Large intestine (tissue), 3 donors: ENCODE measurements at regions not wholly inside any gene's neighbourhood (a gene's known extent, or its start where the extent isn't known, plus 50 kb on each side); places are given as distances from the start of the nearest gene placed in this dataset.
"Not testable (repeated sequence)": the region's sequence is repeated elsewhere in the genome, so short reads cannot be mapped to it uniquely, and the experiment has no call there.

Source experiments
- DNase-seq, 2 donors: peaks; one replicate each; pipeline versions ENCODE4 v3.0.0 to v3.0.0-alpha.2; 2013
- H3K27ac ChIP-seq: one replicate; pipeline ENCODE4 v1.5.1; 2013; ENCODE audit warnings: low read length
- H3K27me3 ChIP-seq: 2 replicates; pipeline ENCODE4 v1.6.1; 2013; ENCODE audit warnings: low read length; ENCODE audit not compliant: control insufficient read depth, insufficient read depth
- H3K36me3 ChIP-seq: 2 replicates; pipeline ENCODE4 v1.6.1; 2013; ENCODE audit warnings: low read length; ENCODE audit not compliant: control insufficient read depth, insufficient read depth
- H3K4me1 ChIP-seq: one replicate; pipeline ENCODE4 v1.6.1; 2013; ENCODE audit warnings: low read length; ENCODE audit not compliant: control insufficient read depth, insufficient read depth
- H3K4me3 ChIP-seq: one replicate; pipeline ENCODE4 v1.5.1; 2013; ENCODE audit warnings: low read length
- H3K9me3 ChIP-seq: one replicate; pipeline ENCODE4 v1.6.1; 2013; ENCODE audit warnings: mild to moderate bottlenecking, low read depth, low read length, moderate library complexity; ENCODE audit not compliant: control insufficient read depth
- WGBS: methylation state at CpG from one replicate; pipeline ENCODE4 v1.1.5; 2013; ENCODE audit warnings: low lambda C conversion rate; ENCODE audit not compliant: insufficient coverage; 5-methylcytosine and 5-hydroxymethylcytosine counted together

GRCh38 chr4:49226216-49226866 lies 240.3 kb downstream of the CWH43 start:
- H3K9me3 ChIP-seq, DNase-seq, H3K4me1 ChIP-seq, H3K27me3 ChIP-seq, H3K4me3 ChIP-seq, H3K27ac ChIP-seq, H3K36me3 ChIP-seq: not testable (repeated sequence)
- no CpG with 5 or more reads among the region's 6 CpGs for WGBS

GRCh38 chr4:49227941-49228340 lies 241.9 kb downstream of the CWH43 start:
- not testable (repeated sequence) for H3K9me3 ChIP-seq, DNase-seq, H3K27ac ChIP-seq, H3K27me3 ChIP-seq, H3K4me3 ChIP-seq, H3K4me1 ChIP-seq, H3K36me3 ChIP-seq
- no CpG with 5 or more reads among the region's 1 CpG for WGBS

GRCh38 chr4:49229243-49229642 lies 243.2 kb downstream of the CWH43 start:
- H3K27me3 ChIP-seq, H3K36me3 ChIP-seq, H3K27ac ChIP-seq, H3K4me3 ChIP-seq, H3K9me3 ChIP-seq, H3K4me1 ChIP-seq, DNase-seq: not testable (repeated sequence)
- WGBS: no CpG with 5 or more reads among the region's 1 CpG

GRCh38 chr4:49229713-49230112 lies 243.6 kb downstream of the CWH43 start:
- H3K27me3 ChIP-seq, H3K9me3 ChIP-seq, H3K4me3 ChIP-seq, H3K27ac ChIP-seq, H3K4me1 ChIP-seq, DNase-seq, H3K36me3 ChIP-seq: not testable (repeated sequence)
- 80% methylated on average over 2 of the region's 6 CpGs for WGBS

GRCh38 chr4:49233346-49233745 lies 247.3 kb downstream of the CWH43 start:
- H3K36me3 ChIP-seq, DNase-seq, H3K4me1 ChIP-seq, H3K27me3 ChIP-seq, H3K27ac ChIP-seq, H3K9me3 ChIP-seq, H3K4me3 ChIP-seq: not testable (repeated sequence)
- WGBS: no CpG with 5 or more reads among the region's 3 CpGs

- not testable (repeated sequence) for H3K9me3 ChIP-seq, H3K27ac ChIP-seq, H3K4me3 ChIP-seq, H3K27me3 ChIP-seq, H3K4me1 ChIP-seq, H3K36me3 ChIP-seq, DNase-seq
- no CpG with 5 or more reads among the region's 1 CpG for WGBS
These were observed 247.7 kb downstream of the CWH43 start for GRCh38 chr4:49233749-49234148.

GRCh38 chr4:49234382-49234781 lies 248.3 kb downstream of the CWH43 start:
- not testable (repeated sequence) for H3K9me3 ChIP-seq, H3K4me1 ChIP-seq, DNase-seq, H3K27me3 ChIP-seq, H3K27ac ChIP-seq, H3K36me3 ChIP-seq, H3K4me3 ChIP-seq
- no CpG with 5 or more reads among the region's 3 CpGs for WGBS

- not testable (repeated sequence) for H3K27me3 ChIP-seq, H3K27ac ChIP-seq, H3K36me3 ChIP-seq, H3K4me1 ChIP-seq, H3K4me3 ChIP-seq, DNase-seq, H3K9me3 ChIP-seq
- no CpG with 5 or more reads among the region's 8 CpGs for WGBS
These were observed 249.5 kb downstream of the CWH43 start for GRCh38 chr4:49235413-49236160.

- H3K9me3 ChIP-seq, H3K4me3 ChIP-seq, H3K36me3 ChIP-seq, H3K27ac ChIP-seq, H3K4me1 ChIP-seq, DNase-seq, H3K27me3 ChIP-seq: not testable (repeated sequence)
- WGBS: 40% methylated on average over 1 of the region's 3 CpGs
These were observed 250.4 kb downstream of the CWH43 start for GRCh38 chr4:49236474-49236873.

- not testable (repeated sequence) for H3K36me3 ChIP-seq, H3K4me3 ChIP-seq, H3K4me1 ChIP-seq, H3K27ac ChIP-seq, H3K9me3 ChIP-seq, DNase-seq, H3K27me3 ChIP-seq
- WGBS: no CpG with 5 or more reads among the region's 2 CpGs
These were observed 255.2 kb downstream of the CWH43 start for GRCh38 chr4:49241295-49241694.

- H3K9me3 ChIP-seq, H3K27ac ChIP-seq, H3K27me3 ChIP-seq, H3K4me3 ChIP-seq, DNase-seq, H3K4me1 ChIP-seq, H3K36me3 ChIP-seq: not testable (repeated sequence)
- WGBS: 13% methylated on average over 1 of the region's 2 CpGs
These were observed 276.7 kb downstream of the CWH43 start for GRCh38 chr4:49262786-49263185.
